HEK293 (cell line): ENCODE measurements at regions not wholly inside any gene's neighbourhood (a gene's known extent, or its start where the extent isn't known, plus 50 kb on each side); places are given as distances from the start of the nearest gene placed in this dataset.

ENCODE experiments used
- BCL11A ChIP-seq: fragments of 450-650 bp; formaldehyde crosslinking; IDR thresholded peaks from 2 replicates; pipeline ENCODE4 v1.5.1; 2016; ENCODE audit warnings: low read depth, missing biosample characterization, missing genetic modification characterization
- CTCF ChIP-seq: fragments of 450-650 bp; formaldehyde crosslinking; IDR thresholded peaks from 2 replicates; pipeline ENCODE4 v1.5.1; 2016; ENCODE audit warnings: missing biosample characterization, missing genetic modification characterization
- ELK4 ChIP-seq: IDR thresholded peaks from 2 replicates; pipeline ENCODE4 v1.6.1; 2011; ENCODE audit warnings: mild to moderate bottlenecking, low read depth, low read length, borderline replicate concordance
- PBX3 ChIP-seq: sonication (generic); formaldehyde crosslinking; IDR thresholded peaks from 2 replicates; pipeline ENCODE4 v1.8.1; 2022; ENCODE audit warnings: mild to moderate bottlenecking, moderate library complexity, missing genetic modification reagents
- ZBTB44 ChIP-seq: fragments of 450-650 bp; IDR thresholded peaks from 2 replicates; pipeline ENCODE4 v1.5.1; 2018; ENCODE audit warnings: missing biosample characterization, mild to moderate bottlenecking, missing genetic modification characterization
- ZBTB7A ChIP-seq: fragments of 450-650 bp; formaldehyde crosslinking; IDR thresholded peaks from 2 replicates; pipeline ENCODE4 v1.5.1; 2016; ENCODE audit warnings: low read depth, missing biosample characterization, missing genetic modification characterization
- ZNF24 ChIP-seq: fragments of 450-650 bp; formaldehyde crosslinking; IDR thresholded peaks from 2 replicates; pipeline ENCODE4 v1.5.1; 2016; ENCODE audit warnings: missing biosample characterization, missing genetic modification characterization
- ZNF274 ChIP-seq, 2 experiments: fragments of 200-500 bp in 1 of 2; fragments of 450-650 bp in 1 of 2; sonication (Bioruptor generic) in 1 of 2; formaldehyde crosslinking in 1 of 2; IDR thresholded peaks; 2 replicates each; pipeline versions ENCODE4 v1.5.1 to v1.6.1; 2014 to 2016; ENCODE audit warnings: borderline replicate concordance in 1 of 2, inconsistent platforms in 1 of 2, low read length in 1 of 2, missing biosample characterization in 1 of 2, missing genetic modification characterization in 1 of 2
- ZNF324 ChIP-seq: fragments of 450-650 bp; formaldehyde crosslinking; IDR thresholded peaks from 2 replicates; pipeline ENCODE4 v1.5.1; 2016; ENCODE audit warnings: missing biosample characterization, missing genetic modification characterization
- ZNF510 ChIP-seq: fragments of 450-650 bp; formaldehyde crosslinking; IDR thresholded peaks from 2 replicates; pipeline ENCODE4 v1.5.1; 2018; ENCODE audit warnings: mild to moderate bottlenecking, missing genetic modification characterization, missing biosample characterization; ENCODE audit not compliant: insufficient replicate concordance
- ZNF629 ChIP-seq: fragments of 450-650 bp; formaldehyde crosslinking; IDR thresholded peaks from 2 replicates; pipeline ENCODE4 v1.5.1; 2017; ENCODE audit warnings: missing biosample characterization, missing genetic modification characterization
- TF ChIP-seq, protein P1 (sequence below): fragments of 450-650 bp; formaldehyde crosslinking; IDR thresholded peaks from 2 replicates; pipeline ENCODE4 v1.5.1; 2016; ENCODE audit warnings: missing biosample characterization, missing genetic modification characterization
- TF ChIP-seq, protein P2 (sequence below): fragments of 450-650 bp; formaldehyde crosslinking; IDR thresholded peaks from 2 replicates; pipeline ENCODE4 v1.5.1; 2016; ENCODE audit warnings: missing biosample characterization, missing genetic modification characterization

GRCh38 chr6:8941577-8941976, 506.2 kb upstream of the SLC35B3 start:
- TF ChIP-seq ZNF324 (tag by site-specific recombination) (no peak), ZBTB44 (no peak), CTCF (tag by site-specific recombination) (no peak), BCL11A (no peak), PBX3 (CRISPR knock-in tag) (no peak), ZNF274 (IDR thresholded peaks at IDR 0.05; ENCODE audit: low read length) (no peak), ZNF274 (tag by site-specific recombination; IDR thresholded peaks at IDR 0.05; ENCODE audit: borderline replicate concordance) (no peak), ZNF629 (no peak), ZNF24 (tag by site-specific recombination) (no peak), ZBTB7A (tag by site-specific recombination) (no peak), ZNF510 (no peak), ELK4 (no peak)
- TF ChIP-seq, protein P1, sequence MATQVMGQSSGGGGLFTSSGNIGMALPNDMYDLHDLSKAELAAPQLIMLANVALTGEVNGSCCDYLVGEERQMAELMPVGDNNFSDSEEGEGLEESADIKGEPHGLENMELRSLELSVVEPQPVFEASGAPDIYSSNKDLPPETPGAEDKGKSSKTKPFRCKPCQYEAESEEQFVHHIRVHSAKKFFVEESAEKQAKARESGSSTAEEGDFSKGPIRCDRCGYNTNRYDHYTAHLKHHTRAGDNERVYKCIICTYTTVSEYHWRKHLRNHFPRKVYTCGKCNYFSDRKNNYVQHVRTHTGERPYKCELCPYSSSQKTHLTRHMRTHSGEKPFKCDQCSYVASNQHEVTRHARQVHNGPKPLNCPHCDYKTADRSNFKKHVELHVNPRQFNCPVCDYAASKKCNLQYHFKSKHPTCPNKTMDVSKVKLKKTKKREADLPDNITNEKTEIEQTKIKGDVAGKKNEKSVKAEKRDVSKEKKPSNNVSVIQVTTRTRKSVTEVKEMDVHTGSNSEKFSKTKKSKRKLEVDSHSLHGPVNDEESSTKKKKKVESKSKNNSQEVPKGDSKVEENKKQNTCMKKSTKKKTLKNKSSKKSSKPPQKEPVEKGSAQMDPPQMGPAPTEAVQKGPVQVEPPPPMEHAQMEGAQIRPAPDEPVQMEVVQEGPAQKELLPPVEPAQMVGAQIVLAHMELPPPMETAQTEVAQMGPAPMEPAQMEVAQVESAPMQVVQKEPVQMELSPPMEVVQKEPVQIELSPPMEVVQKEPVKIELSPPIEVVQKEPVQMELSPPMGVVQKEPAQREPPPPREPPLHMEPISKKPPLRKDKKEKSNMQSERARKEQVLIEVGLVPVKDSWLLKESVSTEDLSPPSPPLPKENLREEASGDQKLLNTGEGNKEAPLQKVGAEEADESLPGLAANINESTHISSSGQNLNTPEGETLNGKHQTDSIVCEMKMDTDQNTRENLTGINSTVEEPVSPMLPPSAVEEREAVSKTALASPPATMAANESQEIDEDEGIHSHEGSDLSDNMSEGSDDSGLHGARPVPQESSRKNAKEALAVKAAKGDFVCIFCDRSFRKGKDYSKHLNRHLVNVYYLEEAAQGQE (tag by site-specific recombination): no peak
- TF ChIP-seq, protein P2, sequence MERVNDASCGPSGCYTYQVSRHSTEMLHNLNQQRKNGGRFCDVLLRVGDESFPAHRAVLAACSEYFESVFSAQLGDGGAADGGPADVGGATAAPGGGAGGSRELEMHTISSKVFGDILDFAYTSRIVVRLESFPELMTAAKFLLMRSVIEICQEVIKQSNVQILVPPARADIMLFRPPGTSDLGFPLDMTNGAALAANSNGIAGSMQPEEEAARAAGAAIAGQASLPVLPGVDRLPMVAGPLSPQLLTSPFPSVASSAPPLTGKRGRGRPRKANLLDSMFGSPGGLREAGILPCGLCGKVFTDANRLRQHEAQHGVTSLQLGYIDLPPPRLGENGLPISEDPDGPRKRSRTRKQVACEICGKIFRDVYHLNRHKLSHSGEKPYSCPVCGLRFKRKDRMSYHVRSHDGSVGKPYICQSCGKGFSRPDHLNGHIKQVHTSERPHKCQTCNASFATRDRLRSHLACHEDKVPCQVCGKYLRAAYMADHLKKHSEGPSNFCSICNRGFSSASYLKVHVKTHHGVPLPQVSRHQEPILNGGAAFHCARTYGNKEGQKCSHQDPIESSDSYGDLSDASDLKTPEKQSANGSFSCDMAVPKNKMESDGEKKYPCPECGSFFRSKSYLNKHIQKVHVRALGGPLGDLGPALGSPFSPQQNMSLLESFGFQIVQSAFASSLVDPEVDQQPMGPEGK (tag by site-specific recombination): no peak
